Left cardiac atrium (tissue), 4 donors: ENCODE measurements at regions not wholly inside any gene's neighbourhood (a gene's known extent, or its start where the extent isn't known, plus 50 kb on each side); places are given as distances from the start of the nearest gene placed in this dataset.

Experiments
- ATAC-seq, 2 donors: fragments of 200-7000 bp; cut with Tn5 transposase; one replicate each; pipeline ENCODE4 v1.9.1; 2020; ENCODE audit warnings: mild to moderate bottlenecking in 2 of 2, moderate library complexity in 2 of 2
- DNase-seq: peaks from one replicate; pipeline ENCODE4 v3.0.0-alpha.2; 2020
- intact Hi-C, 2 donors: fragments of 100-400 bp; cut with DNase I; formaldehyde crosslinking; loops; one replicate each; pipeline versions ENCODE4 v1.14.1 to v1.15.1; 2022 to 2023
- donor health status: DM: no; HTN: yes; CAD: no.
- donor health status: DM: no; HTN: yes; CAD: no; lungs with severe emphysema.
- donor health status: DM: yes; HTN: yes; CAD: no.
- donor health status: Dilated cardiomyopathy.

GRCh38 chr12:116421785-116422538 is 137.2 kb upstream of the MAP1LC3B2 start:
- intact Hi-C loops: no loop called here
- DNase-seq (no peak), ATAC-seq (no peak)

- ATAC-seq: peak; percentile 11 to 21
- DNase-seq: no peak
- intact Hi-C loops: no loop called here
These were observed 136.1 kb upstream of the MAP1LC3B2 start for GRCh38 chr12:116423094-116423493.

GRCh38 chr12:116425256-116426193 is 133.7 kb upstream of the MAP1LC3B2 start:
- no peak for DNase-seq
- intact Hi-C loops: no loop called here
- no peak for ATAC-seq

- DNase-seq (peak; percentile 62), ATAC-seq (peak; percentile 90 to 94)
- intact Hi-C loops: no loop called here
These were observed 132.6 kb upstream of the MAP1LC3B2 start for GRCh38 chr12:116426391-116427136.

GRCh38 chr12:116427200-116427930 is 131.8 kb upstream of the MAP1LC3B2 start:
- intact Hi-C loops: no loop called here

GRCh38 chr12:116429826-116430360 is 129.3 kb upstream of the MAP1LC3B2 start:
- intact Hi-C loops: no loop called here
- no peak for ATAC-seq
- no peak for DNase-seq

More at GRCh38 chr12:116427200-116427930, 131.8 kb upstream of the MAP1LC3B2 start:
- DNase-seq (no peak), ATAC-seq (peak in 1 of 2 donors; percentile 17)

- ATAC-seq: no peak
- intact Hi-C loops: no loop called here
- no peak for DNase-seq
These were observed 128.1 kb upstream of the MAP1LC3B2 start for GRCh38 chr12:116430911-116431565.

GRCh38 chr12:116431677-116432300 is 127.4 kb upstream of the MAP1LC3B2 start:
- ATAC-seq (no peak), DNase-seq (no peak)
- intact Hi-C loops: no loop called here

GRCh38 chr12:116432314-116432750 is 126.8 kb upstream of the MAP1LC3B2 start:
- intact Hi-C loops: no loop called here
- DNase-seq: no peak
- ATAC-seq: peak in 1 of 2 donors; percentile 6

GRCh38 chr12:116433249-116433648 is 125.9 kb upstream of the MAP1LC3B2 start:
- no peak for ATAC-seq
- intact Hi-C loops: no loop called here
- no peak for DNase-seq

- DNase-seq (peak; percentile 88), ATAC-seq (peak; percentile 92)
- intact Hi-C loops: no loop called here
These were observed 124.8 kb upstream of the MAP1LC3B2 start for GRCh38 chr12:116434155-116435011.

- DNase-seq: no peak
- ATAC-seq: no peak
- intact Hi-C loops: no loop called here
These were observed 123.2 kb upstream of the MAP1LC3B2 start for GRCh38 chr12:116435984-116436383.

- ATAC-seq (no peak), DNase-seq (no peak)
- intact Hi-C loops: no loop called here
These were observed 122.5 kb upstream of the MAP1LC3B2 start for GRCh38 chr12:116436561-116437249.

GRCh38 chr12:116441292-116441691 is 117.9 kb upstream of the MAP1LC3B2 start:
- intact Hi-C loops: no loop called here
- DNase-seq: no peak
- ATAC-seq: peak in 1 of 2 donors; percentile 34

- intact Hi-C loops: no loop called here
- no peak for ATAC-seq
- DNase-seq: no peak
These were observed 116.9 kb upstream of the MAP1LC3B2 start for GRCh38 chr12:116442304-116442703.

GRCh38 chr12:116442946-116443345 is 116.2 kb upstream of the MAP1LC3B2 start:
- DNase-seq (no peak), ATAC-seq (no peak)
- intact Hi-C loops: no loop called here
